Astrocyte (in vitro differentiated cells and primary cell): ENCODE measurements at regions not wholly inside any gene's neighbourhood (a gene's known extent, or its start where the extent isn't known, plus 50 kb on each side); places are given as distances from the start of the nearest gene placed in this dataset.

Experiments
- CTCF ChIP-seq: IDR thresholded peaks from 2 replicates; pipeline ENCODE4 v1.5.1; 2011; ENCODE audit warnings: low read depth, mild to moderate bottlenecking, inconsistent platforms, low read length, moderate library complexity; ENCODE audit not compliant: insufficient read depth
- EZH2 ChIP-seq: IDR thresholded peaks from 2 replicates; pipeline ENCODE4 v1.6.1; 2012; ENCODE audit warnings: mild to moderate bottlenecking, low read length, inconsistent platforms; ENCODE audit not compliant: insufficient read depth

- no peak for TF ChIP-seq CTCF
- no peak for TF ChIP-seq EZH2
Observed at GRCh38 chr13:88622362-88622973, 951.3 kb downstream of the SLITRK5 start.
